Mesenchymal stem cell (in vitro differentiated cells and primary cell): ENCODE measurements at regions not wholly inside any gene's neighbourhood (a gene's known extent, or its start where the extent isn't known, plus 50 kb on each side); places are given as distances from the start of the nearest gene placed in this dataset.

Experiments used
- DNase-seq: peaks from one replicate; pipeline ENCODE4 v3.0.0-alpha.2; 2013
- H2AFZ ChIP-seq: one replicate; pipeline ENCODE4 v1.6.1; 2013; ENCODE audit warnings: low read depth, mild to moderate bottlenecking, control low read depth, inconsistent platforms, low read length, moderate library complexity
- H2AK5ac ChIP-seq: 2 replicates; pipeline ENCODE4 v1.6.1; 2013; ENCODE audit warnings: low read length, moderate library complexity, mild to moderate bottlenecking, inconsistent platforms; ENCODE audit not compliant: severe bottlenecking
- H2BK120ac ChIP-seq: one replicate; pipeline ENCODE4 v1.6.1; 2013; ENCODE audit warnings: low read depth, mild to moderate bottlenecking, inconsistent platforms, low read length, moderate library complexity
- H2BK12ac ChIP-seq, 2 experiments: one replicate each; pipeline ENCODE4 v1.6.1; 2013; ENCODE audit warnings: inconsistent platforms in 2 of 2, low read length in 2 of 2, mild to moderate bottlenecking in 2 of 2, moderate library complexity in 2 of 2, control low read depth in 1 of 2
- H2BK15ac ChIP-seq: one replicate; pipeline ENCODE4 v1.6.1; 2013; ENCODE audit warnings: mild to moderate bottlenecking, low read depth, inconsistent platforms; ENCODE audit not compliant: poor library complexity, severe bottlenecking
- H2BK5ac ChIP-seq: 2 replicates; pipeline ENCODE4 v1.6.1; 2013; ENCODE audit warnings: low read depth, mild to moderate bottlenecking, low read length, control low read depth, inconsistent platforms; ENCODE audit not compliant: poor library complexity, severe bottlenecking
- H3K14ac ChIP-seq, 2 experiments: one replicate each; pipeline ENCODE4 v1.6.1; 2013; ENCODE audit warnings: inconsistent platforms in 2 of 2, low read length in 2 of 2, control low read depth in 1 of 2, mild to moderate bottlenecking in 1 of 2, moderate library complexity in 1 of 2
- H3K18ac ChIP-seq, 2 experiments: one replicate each; pipeline ENCODE4 v1.6.1; 2013; ENCODE audit warnings: inconsistent platforms in 2 of 2, low read length in 2 of 2, control low read depth in 1 of 2, low read depth in 1 of 2, mild to moderate bottlenecking in 1 of 2
- H3K23ac ChIP-seq, 2 experiments: one replicate each; pipeline ENCODE4 v1.6.1; 2013; ENCODE audit warnings: inconsistent platforms in 2 of 2, low read length in 2 of 2, mild to moderate bottlenecking in 2 of 2, moderate library complexity in 2 of 2, control low read depth in 1 of 2
- H3K27ac ChIP-seq: 2 replicates; pipeline ENCODE4 v1.5.1; 2013; ENCODE audit warnings: mild to moderate bottlenecking, moderate library complexity, low read length, control low read depth, inconsistent platforms; ENCODE audit not compliant: poor library complexity, severe bottlenecking
- H3K27me3 ChIP-seq, 2 experiments: 2 replicates each; pipeline versions ENCODE4 v1.6.1 to v1.7.0; 2013; ENCODE audit warnings: low read length in 2 of 2, mild to moderate bottlenecking in 2 of 2, moderate library complexity in 2 of 2, control low read depth in 1 of 2, inconsistent platforms in 1 of 2; ENCODE audit not compliant: control insufficient read depth in 1 of 2, insufficient read depth in 1 of 2
- H3K36me3 ChIP-seq, 2 experiments: 2 replicates each; pipeline versions ENCODE4 v1.6.1 to v1.7.0; 2013; ENCODE audit warnings: low read length in 2 of 2, control low read depth in 1 of 2, inconsistent platforms in 1 of 2, low read depth in 1 of 2, mild to moderate bottlenecking in 1 of 2; ENCODE audit not compliant: insufficient read depth in 2 of 2, control insufficient read depth in 1 of 2
- H3K4ac ChIP-seq, 2 experiments: one replicate each; pipeline ENCODE4 v1.6.1; 2013; ENCODE audit warnings: inconsistent platforms in 2 of 2, low read length in 2 of 2, mild to moderate bottlenecking in 2 of 2, moderate library complexity in 2 of 2, control low read depth in 1 of 2, low read depth in 1 of 2
- H3K4me1 ChIP-seq: 2 replicates; pipeline ENCODE4 v1.6.1; 2013; ENCODE audit warnings: low read depth, low read length, control low read depth; ENCODE audit not compliant: control insufficient read depth, insufficient read depth
- H3K4me2 ChIP-seq: 2 replicates; pipeline ENCODE4 v1.6.1; 2013; ENCODE audit warnings: low read length, mild to moderate bottlenecking, inconsistent platforms; ENCODE audit not compliant: poor library complexity, severe bottlenecking
- H3K4me3 ChIP-seq, 2 experiments: 2 replicates each; pipeline versions ENCODE4 v1.5.1 to v1.7.0; 2013; ENCODE audit warnings: low read length in 2 of 2, mild to moderate bottlenecking in 2 of 2, control low read depth in 1 of 2, low read depth in 1 of 2; ENCODE audit not compliant: insufficient read depth in 1 of 2
- H3K79me1 ChIP-seq: replicated peaks from 2 replicates; pipeline ENCODE4 v1.6.1; 2013; ENCODE audit warnings: mild to moderate bottlenecking, control low read depth, low read length, inconsistent platforms; ENCODE audit not compliant: poor library complexity, severe bottlenecking
- H3K9ac ChIP-seq: 2 replicates; pipeline ENCODE4 v1.7.0; 2013; ENCODE audit warnings: mild to moderate bottlenecking, low read length, moderate library complexity
- H3K9me3 ChIP-seq: 2 replicates; pipeline ENCODE4 v1.7.0; 2013; ENCODE audit warnings: mild to moderate bottlenecking, low read length; ENCODE audit not compliant: control insufficient read depth
- H4K8ac ChIP-seq: one replicate; pipeline ENCODE4 v1.6.1; 2013; ENCODE audit warnings: inconsistent platforms, mild to moderate bottlenecking, low read length, moderate library complexity
- H4K91ac ChIP-seq: one replicate; pipeline ENCODE4 v1.6.1; 2013; ENCODE audit warnings: mild to moderate bottlenecking, low read length, inconsistent platforms
- WGBS: methylation state at CpG from one replicate; pipeline ENCODE4 v1.1.7; 2013; ENCODE audit warnings: mixed read lengths; 5-methylcytosine and 5-hydroxymethylcytosine counted together

DNA sequence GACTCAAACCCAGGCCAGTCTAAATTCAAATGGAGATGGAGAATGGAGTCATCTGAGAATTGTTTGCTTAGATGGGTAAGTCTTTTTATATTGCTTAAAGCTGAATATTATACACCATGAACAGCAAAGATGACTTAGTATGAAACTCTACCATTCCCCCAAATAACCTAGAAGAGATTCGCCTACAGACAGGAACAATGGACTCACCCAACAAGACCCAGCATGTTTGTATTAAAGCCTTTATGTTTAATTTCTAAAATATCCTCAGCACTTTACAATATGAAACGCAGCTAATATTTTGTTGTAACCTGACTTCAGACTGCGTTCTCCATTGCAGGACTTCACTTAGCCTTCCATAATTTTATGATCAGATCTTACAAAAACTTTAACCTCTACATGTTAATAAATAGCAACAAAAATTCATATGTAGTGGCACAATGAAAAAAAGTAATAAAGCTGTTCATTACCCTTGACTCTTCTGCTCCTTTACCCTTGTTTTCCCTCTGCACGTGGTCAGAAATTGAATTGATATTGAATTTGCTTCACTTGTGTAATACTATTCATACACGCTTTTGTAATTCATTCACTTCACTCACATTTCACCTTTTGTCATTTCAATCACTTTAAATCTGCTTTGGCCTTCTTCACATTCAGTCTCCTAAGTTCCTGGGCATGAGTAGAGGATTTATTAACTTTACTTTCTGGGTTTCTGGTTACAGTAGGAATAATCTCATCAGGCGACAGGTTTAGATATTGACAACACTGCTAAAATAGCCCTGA lies 177.3 kb upstream of the PTBP2 start:
- Histone ChIP-seq H4K8ac (no peak overlapping the region), H4K91ac (no peak overlapping the region), H2AK5ac (no peak overlapping the region), H3K14ac (no peak overlapping the region), H3K4me3 (no peak overlapping the region), H3K9me3 (no peaks in the 10 kb centered on the region), H3K18ac (no peak overlapping the region), H3K23ac (no peak overlapping the region), H3K4me1 (no peaks in the 10 kb centered on the region), H3K27ac (no peak overlapping the region), H2AFZ (no peak overlapping the region), H2BK120ac (no peak overlapping the region), H3K79me1 (no peaks in the 10 kb centered on the region), H2BK15ac (no peak overlapping the region), H2BK5ac (no peak overlapping the region), H3K4ac (no peak overlapping the region), H3K36me3 (no peaks in the 10 kb centered on the region), H3K4me2 (no peak overlapping the region), H3K9ac (no peak overlapping the region), H2BK12ac (no peak overlapping the region), H3K27me3 (no peaks in the 10 kb centered on the region)
- DNase-seq, result no peak
- 98% methylated on average over 4 of the region's 6 CpGs for WGBS

DNA sequence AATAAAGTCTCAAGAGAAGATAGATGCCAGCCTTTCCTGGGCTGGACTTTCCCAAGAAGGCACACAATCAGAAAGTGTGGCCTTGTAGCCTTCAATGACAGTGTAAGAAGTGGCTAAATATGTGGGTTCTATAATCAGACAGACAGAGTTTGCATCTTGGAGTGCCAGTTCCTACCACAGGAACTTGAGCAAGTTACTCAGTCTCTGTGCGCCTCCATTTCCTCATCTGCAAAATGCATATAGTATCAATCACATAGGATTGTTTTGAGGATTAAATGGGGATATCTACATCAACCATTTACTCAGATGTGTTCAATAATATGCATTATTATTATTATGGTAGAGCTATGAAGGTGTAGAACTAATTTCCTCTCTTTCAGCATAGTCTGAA lies 176.8 kb upstream of the PTBP2 start:
- no peaks in the 10 kb centered on the region for H3K79me1 ChIP-seq
- H3K14ac ChIP-seq, result no peak overlapping the region
- H4K8ac ChIP-seq, result no peak overlapping the region
- no CpG with 5 or more reads among the region's 1 CpG for WGBS
- no peak overlapping the region for H3K9ac ChIP-seq
- H2BK15ac ChIP-seq, result no peak overlapping the region
- H3K18ac ChIP-seq, result no peak overlapping the region
- H3K36me3 ChIP-seq, result no peaks in the 10 kb centered on the region
- no peak overlapping the region for H2AK5ac ChIP-seq
- no peak overlapping the region for H2BK120ac ChIP-seq
- no peak overlapping the region for H2BK12ac ChIP-seq
- H3K27ac ChIP-seq, result no peak overlapping the region
- H3K9me3 ChIP-seq, result no peaks in the 10 kb centered on the region
- H3K4me1 ChIP-seq, result no peaks in the 10 kb centered on the region
- H2BK5ac ChIP-seq, result no peak overlapping the region
- no peak overlapping the region for H4K91ac ChIP-seq
- H3K4ac ChIP-seq, result no peak overlapping the region
- no peaks in the 10 kb centered on the region for H3K27me3 ChIP-seq
- no peak overlapping the region for H3K4me3 ChIP-seq
- no peak overlapping the region for H2AFZ ChIP-seq
- H3K4me2 ChIP-seq, result no peak overlapping the region
- H3K23ac ChIP-seq, result no peak overlapping the region
- no peak for DNase-seq

- no peak overlapping the region for H4K91ac ChIP-seq
- H3K79me1 ChIP-seq, result no peaks in the 10 kb centered on the region
- no peak overlapping the region for H2BK5ac ChIP-seq
- no peak overlapping the region for H2AK5ac ChIP-seq
- H3K4me2 ChIP-seq, result no peak overlapping the region
- H3K9ac ChIP-seq, result no peak overlapping the region
- H3K14ac ChIP-seq, result no peak overlapping the region
- H3K9me3 ChIP-seq, result no peaks in the 10 kb centered on the region
- H2AFZ ChIP-seq, result no peak overlapping the region
- no peak overlapping the region for H2BK12ac ChIP-seq
- H3K4me3 ChIP-seq, result no peak overlapping the region
- H3K4me1 ChIP-seq, result no peaks in the 10 kb centered on the region
- H4K8ac ChIP-seq, result no peak overlapping the region
- H3K36me3 ChIP-seq, result no peaks in the 10 kb centered on the region
- no peak overlapping the region for H3K27ac ChIP-seq
- DNase-seq, result no peak
- no peaks in the 10 kb centered on the region for H3K27me3 ChIP-seq
- 100% methylated on average over 3 of the region's 4 CpGs for WGBS
- H3K23ac ChIP-seq, result no peak overlapping the region
- H3K18ac ChIP-seq, result no peak overlapping the region
- no peak overlapping the region for H2BK120ac ChIP-seq
- no peak overlapping the region for H2BK15ac ChIP-seq
- H3K4ac ChIP-seq, result no peak overlapping the region
These were observed 175.5 kb upstream of the PTBP2 start for GRCh38 chr1:96545935-96546656.

DNA sequence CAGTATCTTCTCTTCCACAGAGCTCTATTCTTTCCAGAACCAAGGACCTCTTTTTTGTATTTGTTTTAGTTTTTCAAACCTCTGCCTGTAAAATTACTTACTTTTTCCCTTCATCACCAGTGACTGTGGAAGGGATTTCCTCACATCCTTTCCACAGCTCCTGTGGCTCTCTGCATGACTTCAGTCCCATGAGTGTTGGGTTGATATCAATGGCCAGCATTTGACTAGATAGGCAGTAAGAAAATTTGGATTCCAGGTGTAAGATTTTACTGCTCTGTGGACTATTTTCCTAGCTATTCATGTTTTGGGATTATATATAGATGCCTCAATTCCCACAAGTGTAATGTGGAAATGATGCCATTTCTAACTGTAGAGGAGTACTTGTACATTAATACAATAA lies 171.5 kb upstream of the PTBP2 start:
- no peak overlapping the region for H3K4ac ChIP-seq
- H2AK5ac ChIP-seq, result no peak overlapping the region

More for the DNA sequence above, 171.5 kb upstream of the PTBP2 start:
- no peak overlapping the region for H4K8ac ChIP-seq
- H3K9me3 ChIP-seq, result no peaks in the 10 kb centered on the region
- H2BK120ac ChIP-seq, result no peak overlapping the region
- H2BK15ac ChIP-seq, result no peak overlapping the region
- no peak overlapping the region for H2AFZ ChIP-seq
- H3K23ac ChIP-seq, result no peak overlapping the region
- no peak overlapping the region for H3K14ac ChIP-seq
- H3K4me1 ChIP-seq, result no peaks in the 10 kb centered on the region
- H3K27me3 ChIP-seq, result no peaks in the 10 kb centered on the region
- no peak overlapping the region for H4K91ac ChIP-seq
- no peak overlapping the region for H3K4me2 ChIP-seq
- no peak overlapping the region for H2BK5ac ChIP-seq
- H3K27ac ChIP-seq, result no peak overlapping the region
- DNase-seq, result no peak
- no peak overlapping the region for H3K4me3 ChIP-seq
- no peak overlapping the region for H3K9ac ChIP-seq
- H2BK12ac ChIP-seq, result no peak overlapping the region
- H3K79me1 ChIP-seq, result no peaks in the 10 kb centered on the region
- H3K36me3 ChIP-seq, result no peaks in the 10 kb centered on the region
- H3K18ac ChIP-seq, result no peak overlapping the region
